22Rv1 (cell line): ENCODE measurements at regions not wholly inside any gene's neighbourhood (a gene's known extent, or its start where the extent isn't known, plus 50 kb on each side); places are given as distances from the start of the nearest gene placed in this dataset.

Experiments
- CTCF ChIP-seq: fragments of 450-650 bp; IDR thresholded peaks from 2 replicates; pipeline ENCODE4 v1.5.1; 2017; ENCODE audit warnings: mild to moderate bottlenecking
- ZFX ChIP-seq: fragments of 450-650 bp; IDR thresholded peaks from 2 replicates; pipeline ENCODE4 v1.6.1; 2017; ENCODE audit warnings: antibody characterized with exemption, borderline replicate concordance

DNA sequence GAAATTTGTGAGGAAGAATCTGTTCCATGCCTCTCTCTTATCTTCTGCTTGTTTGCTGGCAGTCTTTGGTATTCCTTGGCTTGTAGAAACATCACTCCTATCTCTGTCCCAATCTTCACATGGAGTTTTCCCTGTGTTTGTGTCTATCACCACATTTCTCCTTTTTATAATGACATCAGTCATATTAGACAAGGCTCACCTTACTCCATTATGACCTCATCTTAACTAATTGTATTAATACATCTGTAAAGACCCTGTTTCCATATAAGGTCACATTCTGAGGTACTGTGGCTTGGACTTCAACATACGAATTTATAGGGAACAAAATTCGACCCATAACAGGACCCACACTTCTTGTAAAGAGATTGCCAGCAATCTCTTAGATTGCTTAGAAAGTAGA lies 72.3 kb upstream of the POGK start:
- TF ChIP-seq CTCF, result no peak
- no peak for TF ChIP-seq ZFX
